ENCODE measurements at regions not wholly inside any gene's neighbourhood (a gene's known extent, or its start where the extent isn't known, plus 50 kb on each side); places are given as distances from the start of the nearest gene placed in this dataset.

GRCh38 chr6:170082531-170083187, 208.2 kb downstream of the DLL1 start:
- H4K20me1 ChIP-seq (ENCODE audit: insufficient read depth, low read length), result no peaks in the 10 kb centered on the region
- H2AFZ ChIP-seq (ENCODE audit: low read length), result no peak overlapping the region
- no peaks in the 10 kb centered on the region for H3K4me1 ChIP-seq (ENCODE audit: insufficient read depth, low read length)
- H3K36me3 ChIP-seq (ENCODE audit: insufficient read depth, low read length), result no peaks in the 10 kb centered on the region
- H3K4me2 ChIP-seq (ENCODE audit: insufficient read depth, low read length), result no peak overlapping the region
- H3K79me2 ChIP-seq (ENCODE audit: insufficient read depth, low read length), result no peaks in the 10 kb centered on the region
- DNase-seq (ENCODE audit: insufficient read length, low spot score, missing footprints), result peak; percentile 78
- H3K4me3 ChIP-seq (ENCODE audit: insufficient read depth, low read length), result no peak overlapping the region
- TF ChIP-seq CTCF (IDR thresholded peaks at IDR 0.05; ENCODE audit: extremely low read depth, low read depth, low read length), result no peak
- no peak overlapping the region for H3K27ac ChIP-seq (ENCODE audit: low read depth, low read length)
- no peaks in the 10 kb centered on the region for H3K27me3 ChIP-seq (ENCODE audit: insufficient read depth, low read length)
- H3K9me3 ChIP-seq (ENCODE audit: low read depth, low read length), result no peaks in the 10 kb centered on the region

DNA sequence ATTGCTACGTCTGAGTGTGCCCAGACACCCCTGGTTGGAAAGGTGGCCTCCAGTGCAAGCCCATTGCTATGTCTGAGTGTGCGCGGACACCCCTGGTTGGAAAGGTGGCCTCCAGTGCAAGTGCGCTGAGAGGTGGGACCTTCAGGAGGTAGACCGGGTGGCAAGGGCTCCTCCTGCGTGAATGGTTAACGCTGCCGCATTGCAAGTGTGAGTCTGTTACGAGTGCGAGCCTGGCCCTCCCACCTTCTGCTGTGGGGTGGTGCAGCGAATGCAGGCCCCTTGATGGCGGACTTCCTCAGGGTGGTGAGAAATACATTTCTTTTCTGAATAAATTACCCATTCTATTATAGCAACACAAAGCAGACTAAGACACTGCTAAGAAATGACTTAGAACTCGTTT, 208.8 kb downstream of the DLL1 start:
- H3K27me3 ChIP-seq (ENCODE audit: insufficient read depth, low read length), result no peaks in the 10 kb centered on the region
- H3K27ac ChIP-seq (ENCODE audit: low read depth, low read length), result no peak overlapping the region
- DNase-seq (ENCODE audit: insufficient read length, low spot score, missing footprints), result peak; percentile 48
- H3K9me3 ChIP-seq (ENCODE audit: low read depth, low read length), result no peaks in the 10 kb centered on the region
- H4K20me1 ChIP-seq (ENCODE audit: insufficient read depth, low read length), result no peaks in the 10 kb centered on the region
- no peaks in the 10 kb centered on the region for H3K4me1 ChIP-seq (ENCODE audit: insufficient read depth, low read length)
- H3K4me3 ChIP-seq (ENCODE audit: insufficient read depth, low read length), result no peak overlapping the region
- H3K36me3 ChIP-seq (ENCODE audit: insufficient read depth, low read length), result no peaks in the 10 kb centered on the region
- no peak overlapping the region for H2AFZ ChIP-seq (ENCODE audit: low read length)
- TF ChIP-seq CTCF (IDR thresholded peaks at IDR 0.05; ENCODE audit: extremely low read depth, low read depth, low read length), result no peak
- no peak overlapping the region for H3K4me2 ChIP-seq (ENCODE audit: insufficient read depth, low read length)
- H3K79me2 ChIP-seq (ENCODE audit: insufficient read depth, low read length), result no peaks in the 10 kb centered on the region

- Histone ChIP-seq H3K4me3 (ENCODE audit: insufficient read depth, low read length) (no peak overlapping the region), H3K4me1 (ENCODE audit: insufficient read depth, low read length) (no peaks in the 10 kb centered on the region), H3K4me2 (ENCODE audit: insufficient read depth, low read length) (no peak overlapping the region), H3K79me2 (ENCODE audit: insufficient read depth, low read length) (no peaks in the 10 kb centered on the region), H3K27ac (ENCODE audit: low read depth, low read length) (no peak overlapping the region), H3K9me3 (ENCODE audit: low read depth, low read length) (no peaks in the 10 kb centered on the region), H2AFZ (ENCODE audit: low read length) (no peak overlapping the region), H3K36me3 (ENCODE audit: insufficient read depth, low read length) (no peaks in the 10 kb centered on the region), H3K27me3 (ENCODE audit: insufficient read depth, low read length) (no peaks in the 10 kb centered on the region), H4K20me1 (ENCODE audit: insufficient read depth, low read length) (no peaks in the 10 kb centered on the region)
- TF ChIP-seq CTCF (IDR thresholded peaks at IDR 0.05; ENCODE audit: extremely low read depth, low read depth, low read length), result no peak
- DNase-seq (ENCODE audit: insufficient read length, low spot score, missing footprints), result peak; percentile 19
Measured at GRCh38 chr6:170081556-170081955, 209.3 kb downstream of the DLL1 start.

GRCh38 chr6:170080828-170081371, 210.0 kb downstream of the DLL1 start:
- TF ChIP-seq CTCF (IDR thresholded peaks at IDR 0.05; ENCODE audit: extremely low read depth, low read depth, low read length), result no peak
- Histone ChIP-seq H2AFZ (ENCODE audit: low read length) (no peak overlapping the region), H3K27me3 (ENCODE audit: insufficient read depth, low read length) (no peaks in the 10 kb centered on the region), H4K20me1 (ENCODE audit: insufficient read depth, low read length) (no peaks in the 10 kb centered on the region), H3K9me3 (ENCODE audit: low read depth, low read length) (no peaks in the 10 kb centered on the region), H3K27ac (ENCODE audit: low read depth, low read length) (no peak overlapping the region), H3K4me2 (ENCODE audit: insufficient read depth, low read length) (no peak overlapping the region), H3K36me3 (ENCODE audit: insufficient read depth, low read length) (no peaks in the 10 kb centered on the region), H3K4me3 (ENCODE audit: insufficient read depth, low read length) (no peak overlapping the region), H3K79me2 (ENCODE audit: insufficient read depth, low read length) (no peaks in the 10 kb centered on the region), H3K4me1 (ENCODE audit: insufficient read depth, low read length) (no peaks in the 10 kb centered on the region)
- DNase-seq (ENCODE audit: insufficient read length, low spot score, missing footprints), result peak; percentile 81

Data from osteoblast (primary cell).